HCT116 (cell line): ENCODE measurements at regions not wholly inside any gene's neighbourhood (a gene's known extent, or its start where the extent isn't known, plus 50 kb on each side); places are given as distances from the start of the nearest gene placed in this dataset.

ENCODE experiments used
- ATAC-seq: fragments of 200-7000 bp; cut with Tn5 transposase; 2 replicates; pipeline ENCODE4 v1.9.1; 2020; ENCODE audit warnings: mild to moderate bottlenecking, moderate library complexity
- BruUV-seq: library from RNA; stranded (reverse); fragments of 400-500 nt; replicated peaks from 2 replicates; lab custom pipeline; 2021; lab: Mats Ljungman, UMichigan
- CTCF ChIA-PET: fragments of 300-600 bp; sonication (Branson Sonifier 250); formaldehyde crosslinking; loops from one replicate; lab custom pipeline; 2021; ENCODE audit warnings: antibody characterized with exemption; lab: Charles Lee
- POLR2A ChIA-PET: fragments of 300-600, 350-600 bp; sonication (Branson Sonifier 250); formaldehyde crosslinking; loops from one replicate; lab custom pipeline; 2021; ENCODE audit warnings: antibody characterized with exemption; lab: Charles Lee
- RAD21 ChIA-PET, 2 experiments: fragments of 300-600 bp; sonication (Branson Sonifier 250); formaldehyde crosslinking; loops; one replicate each; lab custom pipeline; 2023; ENCODE audit warnings: low total read pairs in 2 of 2; ENCODE audit not compliant: uncharacterized antibody in 2 of 2, unreplicated experiment in 2 of 2, low non-redundant PET in 1 of 2; lab: Charles Lee
- DNase-seq: peaks from one replicate; pipeline ENCODE4 v3.0.0-alpha.2; 2010; ENCODE audit warnings: low read depth, low spot score
- H2AFZ ChIP-seq: fragments of 200-600 bp; shearing (Covaris generic), sonication (generic); 2 replicates; pipeline ENCODE4 v1.6.1; 2017; ENCODE audit warnings: low read depth, mixed run types, mixed read lengths, antibody characterized with exemption, low read length; ENCODE audit not compliant: poor library complexity, severe bottlenecking
- H3K27ac ChIP-seq: 2 replicates; pipeline ENCODE4 v1.5.1; 2012; ENCODE audit warnings: low read depth, low read length
- H3K27me3 ChIP-seq: fragments of 200-600 bp; sonication (generic); 2 replicates; pipeline ENCODE4 v1.6.1; 2016; ENCODE audit warnings: mixed run types, low read length, mixed read lengths; ENCODE audit not compliant: insufficient read depth
- H3K36me3 ChIP-seq, 2 experiments: fragments of 200-500 bp in 1 of 2; fragments of 200-600 bp in 1 of 2; sonication (Bioruptor generic) in 1 of 2; sonication (generic) in 1 of 2; 2 replicates each; pipeline versions ENCODE4 v1.5.1 to v1.6.1; 2014 to 2016; ENCODE audit warnings: low read length in 2 of 2, inconsistent platforms in 1 of 2, mixed read lengths in 1 of 2, mixed run types in 1 of 2; ENCODE audit not compliant: insufficient read depth in 2 of 2, control insufficient read depth in 1 of 2
- H3K4me1 ChIP-seq, 2 experiments: fragments of 200-600 bp in 1 of 2; sonication (generic) in 1 of 2; 2 replicates each; pipeline versions ENCODE4 v1.5.1 to v1.6.1; 2012 to 2017; ENCODE audit warnings: low read length in 2 of 2, inconsistent platforms in 1 of 2, mild to moderate bottlenecking in 1 of 2, mixed read lengths in 1 of 2, mixed run types in 1 of 2, moderate library complexity in 1 of 2; ENCODE audit not compliant: insufficient read depth in 2 of 2, control insufficient read depth in 1 of 2
- H3K4me2 ChIP-seq: fragments of 200-600 bp; sonication (generic); 2 replicates; pipeline ENCODE4 v1.6.1; 2017; ENCODE audit warnings: mixed run types, low read length, mixed read lengths
- H3K4me3 ChIP-seq, 2 experiments: fragments of 200-600 bp in 1 of 2; sonication (generic) in 1 of 2; replicated peaks in 1 of 2; 2 replicates each; pipeline ENCODE4 v1.5.1; 2011 to 2016; ENCODE audit warnings: low read length in 2 of 2, control low read depth in 1 of 2, low read depth in 1 of 2, mild to moderate bottlenecking in 1 of 2, mixed read lengths in 1 of 2, mixed run types in 1 of 2
- H3K79me2 ChIP-seq: fragments of 200-600 bp; sonication (generic); 2 replicates; pipeline ENCODE4 v1.6.1; 2017; ENCODE audit warnings: mild to moderate bottlenecking, mixed run types, low read length, moderate library complexity, mixed read lengths; ENCODE audit not compliant: insufficient read depth
- H3K9ac ChIP-seq: fragments of 200-600 bp; sonication (generic); 2 replicates; pipeline ENCODE4 v1.6.1; 2016; ENCODE audit warnings: low read length, mixed read lengths
- H3K9me2 ChIP-seq: fragments of 200-600 bp; sonication (generic), shearing (Covaris generic); 2 replicates; pipeline ENCODE4 v1.6.1; 2017; ENCODE audit warnings: mixed run types, mild to moderate bottlenecking, moderate library complexity; ENCODE audit not compliant: insufficient read depth
- H3K9me3 ChIP-seq, 2 experiments: fragments of 200-500 bp in 1 of 2; fragments of 200-600 bp in 1 of 2; sonication (Bioruptor generic) in 1 of 2; sonication (generic) in 1 of 2; 2 replicates each; pipeline ENCODE4 v1.6.1; 2014 to 2017; ENCODE audit warnings: low read length in 2 of 2, mixed read lengths in 2 of 2, inconsistent platforms in 1 of 2, low read depth in 1 of 2, mild to moderate bottlenecking in 1 of 2, mixed run types in 1 of 2, moderate library complexity in 1 of 2; ENCODE audit not compliant: control insufficient read depth in 1 of 2, insufficient read depth in 1 of 2
- H4K20me1 ChIP-seq: fragments of 200-600 bp; sonication (generic), shearing (Covaris generic); 2 replicates; pipeline ENCODE4 v1.6.1; 2017; ENCODE audit warnings: mixed run types, mild to moderate bottlenecking, moderate library complexity; ENCODE audit not compliant: insufficient read depth
- EZH2 ChIP-seq: fragments of 200-600 bp; sonication (generic); IDR thresholded peaks from 2 replicates; pipeline ENCODE4 v1.6.1; 2017; ENCODE audit warnings: antibody characterized with exemption, mixed run types
- FOSL1 ChIP-seq: IDR thresholded peaks from 2 replicates; pipeline ENCODE4 v1.6.1; 2012; ENCODE audit warnings: low read depth
- REST ChIP-seq: IDR thresholded peaks from 2 replicates; pipeline ENCODE4 v1.6.1; 2012; ENCODE audit warnings: low read depth
- SP1 ChIP-seq: IDR thresholded peaks from 2 replicates; pipeline ENCODE4 v1.6.1; 2012; ENCODE audit warnings: low read depth
- ZFX ChIP-seq: fragments of 450-650 bp; IDR thresholded peaks from 2 replicates; pipeline ENCODE4 v1.6.1; 2017
- intact Hi-C: fragments of 100-400 bp; cut with micrococcal nuclease; formaldehyde crosslinking; loops from 2 replicates; pipeline ENCODE4 v1.10.0; 2022
- TF ChIP-seq, protein P1 (sequence below), 3 experiments: fragments of 200-600 bp in 1 of 3; sonication (generic) in 1 of 3; IDR thresholded peaks in 2 of 3; conservative IDR thresholded peaks in 1 of 3; 2 replicates each; pipeline ENCODE4 v1.5.1; 2012 to 2017; ENCODE audit warnings: low read depth in 2 of 3, low read length in 2 of 3, antibody characterized with exemption in 1 of 3, borderline replicate concordance in 1 of 3, control low read depth in 1 of 3, mild to moderate bottlenecking in 1 of 3, mixed read lengths in 1 of 3, mixed run types in 1 of 3, moderate library complexity in 1 of 3; ENCODE audit not compliant: insufficient read depth in 1 of 3

DNA sequence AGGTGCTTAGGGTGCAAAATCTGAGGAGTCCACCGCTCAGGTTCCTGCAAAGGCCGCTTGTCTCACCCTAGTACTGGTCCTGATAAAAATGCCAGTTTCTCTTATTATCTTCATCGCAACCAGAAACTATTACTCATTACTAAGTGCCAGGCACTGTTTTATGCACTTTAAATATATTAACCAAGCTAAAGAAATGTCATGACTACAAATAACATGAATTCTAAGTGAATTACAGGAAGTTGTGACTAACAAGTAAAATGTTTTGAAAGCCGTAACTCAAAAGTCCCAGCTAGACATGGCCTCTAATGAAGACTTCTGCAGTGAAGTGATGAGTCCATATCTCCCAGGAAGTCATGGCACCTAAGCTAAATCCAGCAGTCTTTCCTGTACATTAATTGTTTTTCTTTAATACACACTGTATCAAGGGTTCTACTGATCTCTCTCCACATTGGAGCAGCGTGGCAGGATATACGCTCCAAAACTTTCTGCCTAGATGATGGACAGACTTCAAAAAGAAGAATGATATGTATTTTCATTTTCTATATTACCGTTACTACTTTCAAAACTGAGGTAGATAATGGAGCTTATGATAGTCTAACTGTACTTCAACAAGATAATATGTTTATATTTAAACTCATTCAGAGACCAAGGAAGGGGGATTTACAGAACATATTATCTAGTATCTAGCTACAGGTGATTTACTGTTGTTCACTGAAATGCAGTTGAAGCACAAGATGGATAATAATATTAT, 117.3 kb upstream of the ARID2 start:
- BruUV-seq, result no TSS peak
- no peaks in the 10 kb centered on the region for H3K27me3 ChIP-seq
- no peaks in the 10 kb centered on the region for H3K9me3 ChIP-seq
- CTCF ChIA-PET, result no interaction called here
- H4K20me1 ChIP-seq, result no peaks in the 10 kb centered on the region
- H3K4me1 ChIP-seq, result no peaks in the 10 kb centered on the region
- TF ChIP-seq EZH2 (no peak), ZFX (no peak), REST (no peak), SP1 (no peak), FOSL1 (no peak)
- TF ChIP-seq, protein P1, sequence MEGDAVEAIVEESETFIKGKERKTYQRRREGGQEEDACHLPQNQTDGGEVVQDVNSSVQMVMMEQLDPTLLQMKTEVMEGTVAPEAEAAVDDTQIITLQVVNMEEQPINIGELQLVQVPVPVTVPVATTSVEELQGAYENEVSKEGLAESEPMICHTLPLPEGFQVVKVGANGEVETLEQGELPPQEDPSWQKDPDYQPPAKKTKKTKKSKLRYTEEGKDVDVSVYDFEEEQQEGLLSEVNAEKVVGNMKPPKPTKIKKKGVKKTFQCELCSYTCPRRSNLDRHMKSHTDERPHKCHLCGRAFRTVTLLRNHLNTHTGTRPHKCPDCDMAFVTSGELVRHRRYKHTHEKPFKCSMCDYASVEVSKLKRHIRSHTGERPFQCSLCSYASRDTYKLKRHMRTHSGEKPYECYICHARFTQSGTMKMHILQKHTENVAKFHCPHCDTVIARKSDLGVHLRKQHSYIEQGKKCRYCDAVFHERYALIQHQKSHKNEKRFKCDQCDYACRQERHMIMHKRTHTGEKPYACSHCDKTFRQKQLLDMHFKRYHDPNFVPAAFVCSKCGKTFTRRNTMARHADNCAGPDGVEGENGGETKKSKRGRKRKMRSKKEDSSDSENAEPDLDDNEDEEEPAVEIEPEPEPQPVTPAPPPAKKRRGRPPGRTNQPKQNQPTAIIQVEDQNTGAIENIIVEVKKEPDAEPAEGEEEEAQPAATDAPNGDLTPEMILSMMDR (IDR thresholded peaks at IDR 0.05 in 2 of 3, conservative IDR thresholded peaks at IDR 0.05 in 1 of 3; ENCODE audit: borderline replicate concordance in 1 of 3, insufficient read depth in 1 of 3, low read depth in 2 of 3, low read length in 2 of 3), result no peak
- POLR2A ChIA-PET, result no interaction called here
- no peak overlapping the region for H3K27ac ChIP-seq
- no peak for DNase-seq
- no peaks in the 10 kb centered on the region for H3K36me3 ChIP-seq
- no peaks in the 10 kb centered on the region for H3K79me2 ChIP-seq
- H2AFZ ChIP-seq, result no peak overlapping the region
- H3K9ac ChIP-seq, result no peak overlapping the region
- H3K4me3 ChIP-seq, result no peak overlapping the region
- no peak overlapping the region for H3K4me2 ChIP-seq
- intact Hi-C loops, result no loop called here
- H3K9me2 ChIP-seq, result no peaks in the 10 kb centered on the region
- no peak for ATAC-seq
- RAD21 ChIA-PET, result no interaction called here
